NCI-H226 (cell line): ENCODE measurements at regions not wholly inside any gene's neighbourhood (a gene's known extent, or its start where the extent isn't known, plus 50 kb on each side); places are given as distances from the start of the nearest gene placed in this dataset.

Experiments used
- DNase-seq: peaks from one replicate; pipeline ENCODE4 v3.0.0-alpha.2; 2015

- DNase-seq = no peak
These were observed 211.3 kb downstream of the GPD2 start for GRCh38 chr2:156647377-156648010.

GRCh38 chr2:156648522-156648921 is 212.3 kb downstream of the GPD2 start:
- no peak for DNase-seq

GRCh38 chr2:156649596-156649995 is 213.4 kb downstream of the GPD2 start:
- DNase-seq = peak; percentile 29

GRCh38 chr2:156652691-156653090 is 216.5 kb downstream of the GPD2 start:
- no peak for DNase-seq

- no peak for DNase-seq
These were observed 217.5 kb downstream of the GPD2 start for GRCh38 chr2:156653675-156654074.

- DNase-seq = peak; percentile 64
These were observed 221.6 kb downstream of the GPD2 start for GRCh38 chr2:156657809-156658208.

- DNase-seq = no peak
These were observed 223.5 kb downstream of the GPD2 start for GRCh38 chr2:156659694-156660093.

- no peak for DNase-seq
These were observed 227.7 kb downstream of the GPD2 start for GRCh38 chr2:156663757-156664409.

GRCh38 chr2:156666130-156666785 is 230.1 kb downstream of the GPD2 start:
- DNase-seq = no peak

- DNase-seq = no peak
These were observed 233.9 kb downstream of the GPD2 start for GRCh38 chr2:156670104-156670503.

- no peak for DNase-seq
These were observed 235.7 kb downstream of the GPD2 start for GRCh38 chr2:156671706-156672361.

- no peak for DNase-seq
These were observed 236.6 kb downstream of the GPD2 start for GRCh38 chr2:156672556-156673332.

- no peak for DNase-seq
These were observed 237.1 kb downstream of the GPD2 start for GRCh38 chr2:156673333-156673615.

GRCh38 chr2:156673981-156674380 is 237.8 kb downstream of the GPD2 start:
- DNase-seq = no peak

GRCh38 chr2:156675896-156676295 is 239.7 kb downstream of the GPD2 start:
- DNase-seq = no peak

- DNase-seq = no peak
These were observed 243.6 kb downstream of the GPD2 start for GRCh38 chr2:156679820-156680219.

- DNase-seq = no peak
These were observed 244.1 kb downstream of the GPD2 start for GRCh38 chr2:156680266-156680665.

- DNase-seq = no peak
These were observed 250.9 kb downstream of the GPD2 start for GRCh38 chr2:156687126-156687525.

GRCh38 chr2:156687715-156688114 is 251.5 kb downstream of the GPD2 start:
- peak; percentile 60 for DNase-seq

- no peak for DNase-seq
These were observed 253.8 kb downstream of the GPD2 start for GRCh38 chr2:156689939-156690338.

- DNase-seq = no peak
These were observed 254.8 kb downstream of the GPD2 start for GRCh38 chr2:156691014-156691413.

- no peak for DNase-seq
These were observed 258.8 kb downstream of the GPD2 start for GRCh38 chr2:156695020-156695419.

GRCh38 chr2:156695595-156695994 is 259.4 kb downstream of the GPD2 start:
- no peak for DNase-seq
